ENCODE measurements at regions not wholly inside any gene's neighbourhood (a gene's known extent, or its start where the extent isn't known, plus 50 kb on each side); places are given as distances from the start of the nearest gene placed in this dataset.

- H3K4me1 ChIP-seq (ENCODE audit: insufficient read depth, low read length), result no peaks in the 10 kb centered on the region
- no peak for TF ChIP-seq CTCF (IDR thresholded peaks at IDR 0.05; ENCODE audit: extremely low read depth, low read depth, low read length)
- no peak overlapping the region for H2AFZ ChIP-seq (ENCODE audit: low read length)
- H3K9me3 ChIP-seq (ENCODE audit: low read depth, low read length), result no peaks in the 10 kb centered on the region
- no peaks in the 10 kb centered on the region for H3K27me3 ChIP-seq (ENCODE audit: insufficient read depth, low read length)
- DNase-seq (ENCODE audit: insufficient read length, low spot score, missing footprints), result no peak
- no peaks in the 10 kb centered on the region for H3K36me3 ChIP-seq (ENCODE audit: insufficient read depth, low read length)
- no peaks in the 10 kb centered on the region for H4K20me1 ChIP-seq (ENCODE audit: insufficient read depth, low read length)
- no peak overlapping the region for H3K4me3 ChIP-seq (ENCODE audit: insufficient read depth, low read length)
- H3K27ac ChIP-seq (ENCODE audit: low read depth, low read length), result no peak overlapping the region
- no peaks in the 10 kb centered on the region for H3K79me2 ChIP-seq (ENCODE audit: insufficient read depth, low read length)
- H3K4me2 ChIP-seq (ENCODE audit: insufficient read depth, low read length), result no peak overlapping the region
Measured at GRCh38 chr12:71356569-71356968, 83.0 kb upstream of the LGR5 start.

GRCh38 chr12:71354871-71355270 is 84.7 kb upstream of the LGR5 start:
- no peak for TF ChIP-seq CTCF (IDR thresholded peaks at IDR 0.05; ENCODE audit: extremely low read depth, low read depth, low read length)
- H2AFZ ChIP-seq (ENCODE audit: low read length), result no peak overlapping the region
- H3K79me2 ChIP-seq (ENCODE audit: insufficient read depth, low read length), result no peaks in the 10 kb centered on the region
- no peak for DNase-seq (ENCODE audit: insufficient read length, low spot score, missing footprints)
- H3K4me2 ChIP-seq (ENCODE audit: insufficient read depth, low read length), result no peak overlapping the region
- H3K27me3 ChIP-seq (ENCODE audit: insufficient read depth, low read length), result no peaks in the 10 kb centered on the region
- H3K9me3 ChIP-seq (ENCODE audit: low read depth, low read length), result no peaks in the 10 kb centered on the region
- H3K27ac ChIP-seq (ENCODE audit: low read depth, low read length), result no peak overlapping the region
- H3K36me3 ChIP-seq (ENCODE audit: insufficient read depth, low read length), result no peaks in the 10 kb centered on the region
- no peaks in the 10 kb centered on the region for H3K4me1 ChIP-seq (ENCODE audit: insufficient read depth, low read length)
- H4K20me1 ChIP-seq (ENCODE audit: insufficient read depth, low read length), result no peaks in the 10 kb centered on the region
- no peak overlapping the region for H3K4me3 ChIP-seq (ENCODE audit: insufficient read depth, low read length)

GRCh38 chr12:71353607-71354006 is 86.0 kb upstream of the LGR5 start:
- Histone ChIP-seq H3K4me2 (ENCODE audit: insufficient read depth, low read length) (no peak overlapping the region), H3K36me3 (ENCODE audit: insufficient read depth, low read length) (no peaks in the 10 kb centered on the region), H3K4me3 (ENCODE audit: insufficient read depth, low read length) (no peak overlapping the region), H4K20me1 (ENCODE audit: insufficient read depth, low read length) (no peaks in the 10 kb centered on the region), H3K79me2 (ENCODE audit: insufficient read depth, low read length) (no peaks in the 10 kb centered on the region), H3K9me3 (ENCODE audit: low read depth, low read length) (no peaks in the 10 kb centered on the region), H3K4me1 (ENCODE audit: insufficient read depth, low read length) (no peaks in the 10 kb centered on the region), H2AFZ (ENCODE audit: low read length) (no peak overlapping the region), H3K27me3 (ENCODE audit: insufficient read depth, low read length) (no peaks in the 10 kb centered on the region), H3K27ac (ENCODE audit: low read depth, low read length) (no peak overlapping the region)
- no peak for DNase-seq (ENCODE audit: insufficient read length, low spot score, missing footprints)
- no peak for TF ChIP-seq CTCF (IDR thresholded peaks at IDR 0.05; ENCODE audit: extremely low read depth, low read depth, low read length)

- no peak overlapping the region for H3K4me2 ChIP-seq (ENCODE audit: insufficient read depth, low read length)
- H4K20me1 ChIP-seq (ENCODE audit: insufficient read depth, low read length), result no peaks in the 10 kb centered on the region
- TF ChIP-seq CTCF (IDR thresholded peaks at IDR 0.05; ENCODE audit: extremely low read depth, low read depth, low read length), result no peak
- H3K9me3 ChIP-seq (ENCODE audit: low read depth, low read length), result no peaks in the 10 kb centered on the region
- no peaks in the 10 kb centered on the region for H3K4me1 ChIP-seq (ENCODE audit: insufficient read depth, low read length)
- H2AFZ ChIP-seq (ENCODE audit: low read length), result no peak overlapping the region
- H3K4me3 ChIP-seq (ENCODE audit: insufficient read depth, low read length), result no peak overlapping the region
- no peaks in the 10 kb centered on the region for H3K36me3 ChIP-seq (ENCODE audit: insufficient read depth, low read length)
- no peak for DNase-seq (ENCODE audit: insufficient read length, low spot score, missing footprints)
- H3K79me2 ChIP-seq (ENCODE audit: insufficient read depth, low read length), result no peaks in the 10 kb centered on the region
- no peaks in the 10 kb centered on the region for H3K27me3 ChIP-seq (ENCODE audit: insufficient read depth, low read length)
- no peak overlapping the region for H3K27ac ChIP-seq (ENCODE audit: low read depth, low read length)
Measured at GRCh38 chr12:71349950-71350349, 89.6 kb upstream of the LGR5 start.
